ENCODE measurements at regions not wholly inside any gene's neighbourhood (a gene's known extent, or its start where the extent isn't known, plus 50 kb on each side); places are given as distances from the start of the nearest gene placed in this dataset.

DNA sequence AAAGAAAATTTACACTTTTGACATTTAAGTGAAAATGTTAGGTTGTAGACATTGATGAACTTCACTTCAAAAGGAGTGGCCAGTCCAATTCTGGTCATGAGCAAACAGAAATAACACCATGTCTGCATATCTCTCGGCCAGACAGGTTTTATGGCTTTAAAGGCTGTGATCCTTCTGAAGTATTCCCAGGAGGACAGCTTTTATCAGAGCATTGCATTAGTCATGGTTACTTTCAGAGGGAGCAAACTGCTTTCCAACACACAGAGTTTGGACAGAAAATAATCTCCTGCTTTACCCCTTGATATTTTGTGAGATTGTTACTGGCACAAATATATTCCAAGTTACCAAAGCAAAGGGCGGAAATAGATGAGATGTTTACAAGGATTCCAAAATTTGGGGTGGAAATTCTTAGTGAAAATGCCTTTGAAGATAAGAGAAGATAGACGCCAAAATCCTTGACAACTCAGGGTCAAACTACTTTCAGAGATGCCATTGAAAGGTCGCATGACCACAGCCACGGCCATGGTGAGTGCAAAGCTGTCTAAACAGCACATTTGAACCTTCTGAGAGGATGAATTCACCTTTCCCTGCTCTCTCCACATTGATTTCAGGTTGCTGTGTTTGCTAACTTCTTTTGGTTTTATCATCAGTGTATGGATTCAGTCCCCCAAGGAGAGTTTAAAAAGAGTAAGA is 584.5 kb upstream of the SGCG start:
- DNase-seq (ENCODE audit: low read depth, low spot score) = no peak
- H3K27ac ChIP-seq (ENCODE audit: low read depth, low read length) = no peak overlapping the region
- H3K27me3 ChIP-seq (ENCODE audit: control insufficient read depth, insufficient read depth, low read length) = no peaks in the 10 kb centered on the region
- H3K4me3 ChIP-seq (ENCODE audit: low read depth, low read length) = no peak overlapping the region
- ChIA-PET CTCF (no interaction called here), POLR2A (no interaction called here)
- TF ChIP-seq, protein P1, sequence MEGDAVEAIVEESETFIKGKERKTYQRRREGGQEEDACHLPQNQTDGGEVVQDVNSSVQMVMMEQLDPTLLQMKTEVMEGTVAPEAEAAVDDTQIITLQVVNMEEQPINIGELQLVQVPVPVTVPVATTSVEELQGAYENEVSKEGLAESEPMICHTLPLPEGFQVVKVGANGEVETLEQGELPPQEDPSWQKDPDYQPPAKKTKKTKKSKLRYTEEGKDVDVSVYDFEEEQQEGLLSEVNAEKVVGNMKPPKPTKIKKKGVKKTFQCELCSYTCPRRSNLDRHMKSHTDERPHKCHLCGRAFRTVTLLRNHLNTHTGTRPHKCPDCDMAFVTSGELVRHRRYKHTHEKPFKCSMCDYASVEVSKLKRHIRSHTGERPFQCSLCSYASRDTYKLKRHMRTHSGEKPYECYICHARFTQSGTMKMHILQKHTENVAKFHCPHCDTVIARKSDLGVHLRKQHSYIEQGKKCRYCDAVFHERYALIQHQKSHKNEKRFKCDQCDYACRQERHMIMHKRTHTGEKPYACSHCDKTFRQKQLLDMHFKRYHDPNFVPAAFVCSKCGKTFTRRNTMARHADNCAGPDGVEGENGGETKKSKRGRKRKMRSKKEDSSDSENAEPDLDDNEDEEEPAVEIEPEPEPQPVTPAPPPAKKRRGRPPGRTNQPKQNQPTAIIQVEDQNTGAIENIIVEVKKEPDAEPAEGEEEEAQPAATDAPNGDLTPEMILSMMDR (IDR thresholded peaks at IDR 0.05; ENCODE audit: low read depth, low read length) = no peak
- peaks cover 16% of the 10 kb centered on the region for H3K9me3 ChIP-seq (ENCODE audit: control insufficient read depth, insufficient read depth, low read length)

- H3K9me3 ChIP-seq (ENCODE audit: control insufficient read depth, insufficient read depth, low read length) = peaks cover 5% of the 10 kb centered on the region
- CTCF ChIA-PET = no interaction called here
- no peak overlapping the region for H3K27ac ChIP-seq (ENCODE audit: low read depth, low read length)
- H3K27me3 ChIP-seq (ENCODE audit: control insufficient read depth, insufficient read depth, low read length) = no peaks in the 10 kb centered on the region
- POLR2A ChIA-PET = no interaction called here
- no peak for DNase-seq (ENCODE audit: low read depth, low spot score)
- TF ChIP-seq, protein P1 (IDR thresholded peaks at IDR 0.05; ENCODE audit: low read depth, low read length) = no peak
- H3K4me3 ChIP-seq (ENCODE audit: low read depth, low read length) = no peak overlapping the region
Observed at GRCh38 chr13:22599156-22599555, 581.6 kb upstream of the SGCG start.

DNA sequence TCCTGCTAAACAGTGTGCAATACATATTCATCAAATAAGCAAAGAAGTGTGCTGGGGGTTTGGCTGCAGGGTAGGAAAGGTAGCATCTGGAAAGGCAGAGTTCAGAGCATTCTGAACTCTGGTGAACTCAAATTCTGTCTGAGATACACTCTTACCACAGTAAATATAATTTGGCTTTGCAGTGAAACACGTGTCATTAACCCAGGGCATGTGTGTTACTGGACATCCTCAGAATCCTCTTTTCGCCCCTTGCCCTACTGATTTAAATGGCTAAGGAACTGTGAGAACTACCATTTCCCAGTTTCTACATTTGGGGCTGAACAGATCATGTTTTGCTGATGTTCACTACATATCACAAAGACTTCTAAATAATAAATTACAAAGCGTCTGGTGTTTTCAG is 562.8 kb upstream of the SGCG start:
- TF ChIP-seq, protein P1 (IDR thresholded peaks at IDR 0.05; ENCODE audit: low read depth, low read length) = no peak
- Histone ChIP-seq H3K27ac (ENCODE audit: low read depth, low read length) (no peak overlapping the region), H3K4me3 (ENCODE audit: low read depth, low read length) (no peak overlapping the region), H3K9me3 (ENCODE audit: control insufficient read depth, insufficient read depth, low read length) (peaks cover 5% of the 10 kb centered on the region; the same call in 1 of the 2 replicates), H3K27me3 (ENCODE audit: control insufficient read depth, insufficient read depth, low read length) (no peaks in the 10 kb centered on the region)
- no peak for DNase-seq (ENCODE audit: low read depth, low spot score)
- ChIA-PET CTCF (no interaction called here), POLR2A (no interaction called here)

GRCh38 chr13:22625691-22626090 is 555.1 kb upstream of the SGCG start:
- Histone ChIP-seq H3K27me3 (ENCODE audit: control insufficient read depth, insufficient read depth, low read length) (no peaks in the 10 kb centered on the region), H3K9me3 (ENCODE audit: control insufficient read depth, insufficient read depth, low read length) (peaks cover 3% of the 10 kb centered on the region; the same call in 1 of the 2 replicates), H3K4me3 (ENCODE audit: low read depth, low read length) (no peak overlapping the region), H3K27ac (ENCODE audit: low read depth, low read length) (no peak overlapping the region)
- POLR2A ChIA-PET = no interaction called here
- no peak for DNase-seq (ENCODE audit: low read depth, low spot score)
- CTCF ChIA-PET = no interaction called here
- TF ChIP-seq, protein P1 (IDR thresholded peaks at IDR 0.05; ENCODE audit: low read depth, low read length) = no peak

GRCh38 chr13:22629374-22629773 is 551.4 kb upstream of the SGCG start:
- CTCF ChIA-PET = no interaction called here
- POLR2A ChIA-PET = no interaction called here
- DNase-seq (ENCODE audit: low read depth, low spot score) = no peak
- no peak overlapping the region for H3K27ac ChIP-seq (ENCODE audit: low read depth, low read length)
- TF ChIP-seq, protein P1 (IDR thresholded peaks at IDR 0.05; ENCODE audit: low read depth, low read length) = no peak
- no peaks in the 10 kb centered on the region for H3K27me3 ChIP-seq (ENCODE audit: control insufficient read depth, insufficient read depth, low read length)
- peaks cover 3% of the 10 kb centered on the region; the same call in 1 of the 2 replicates for H3K9me3 ChIP-seq (ENCODE audit: control insufficient read depth, insufficient read depth, low read length)
- no peak overlapping the region for H3K4me3 ChIP-seq (ENCODE audit: low read depth, low read length)

Data from AG04450 (cell line).